ENCODE measurements at regions not wholly inside any gene's neighbourhood (a gene's known extent, or its start where the extent isn't known, plus 50 kb on each side); places are given as distances from the start of the nearest gene placed in this dataset.
"Not testable (repeated sequence)": the region's sequence is repeated elsewhere in the genome, so short reads cannot be mapped to it uniquely, and the experiment has no call there.

DNA sequence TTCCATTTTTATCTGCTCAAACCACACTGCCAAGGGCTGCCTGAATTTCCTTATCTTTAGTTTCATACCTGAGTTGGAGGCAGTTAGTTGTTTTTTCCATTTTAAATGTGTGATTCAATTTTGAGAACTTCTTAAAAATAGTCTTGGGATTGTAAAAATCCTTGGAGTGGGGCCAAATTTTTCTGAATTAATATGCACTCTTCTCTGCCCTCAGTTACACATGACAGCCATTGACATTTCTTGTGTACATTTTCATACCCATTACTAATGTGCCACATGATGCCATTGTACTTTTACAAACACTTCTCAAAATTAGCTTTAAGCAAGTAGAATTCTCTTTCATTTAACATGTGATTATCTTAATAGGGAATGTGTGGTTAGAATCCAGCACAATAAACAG, 141.7 kb downstream of the C3orf38 start:
- DNase-seq (ENCODE audit: low read depth in 2 of 2): no peak

DNA sequence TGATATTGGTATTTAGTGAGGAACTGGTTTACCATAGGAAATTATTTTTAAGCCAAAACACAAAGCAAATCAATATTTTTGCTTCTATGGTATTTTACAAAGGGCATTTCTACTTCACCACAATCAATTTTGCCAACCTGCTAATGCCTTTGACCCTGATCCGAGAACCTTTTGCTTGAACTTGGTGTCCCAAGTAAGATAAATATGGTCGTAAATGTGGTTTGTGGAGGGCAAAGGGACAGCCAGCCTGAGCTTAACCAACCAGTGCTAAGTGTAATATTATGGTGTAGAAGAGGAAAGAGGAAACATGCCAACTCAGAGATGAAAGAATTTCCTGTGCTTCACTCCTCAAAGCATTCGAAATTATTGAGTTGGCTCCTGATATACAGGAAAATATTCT, 148.4 kb downstream of the C3orf38 start:
- no peak for DNase-seq (ENCODE audit: low read depth in 2 of 2)

DNA sequence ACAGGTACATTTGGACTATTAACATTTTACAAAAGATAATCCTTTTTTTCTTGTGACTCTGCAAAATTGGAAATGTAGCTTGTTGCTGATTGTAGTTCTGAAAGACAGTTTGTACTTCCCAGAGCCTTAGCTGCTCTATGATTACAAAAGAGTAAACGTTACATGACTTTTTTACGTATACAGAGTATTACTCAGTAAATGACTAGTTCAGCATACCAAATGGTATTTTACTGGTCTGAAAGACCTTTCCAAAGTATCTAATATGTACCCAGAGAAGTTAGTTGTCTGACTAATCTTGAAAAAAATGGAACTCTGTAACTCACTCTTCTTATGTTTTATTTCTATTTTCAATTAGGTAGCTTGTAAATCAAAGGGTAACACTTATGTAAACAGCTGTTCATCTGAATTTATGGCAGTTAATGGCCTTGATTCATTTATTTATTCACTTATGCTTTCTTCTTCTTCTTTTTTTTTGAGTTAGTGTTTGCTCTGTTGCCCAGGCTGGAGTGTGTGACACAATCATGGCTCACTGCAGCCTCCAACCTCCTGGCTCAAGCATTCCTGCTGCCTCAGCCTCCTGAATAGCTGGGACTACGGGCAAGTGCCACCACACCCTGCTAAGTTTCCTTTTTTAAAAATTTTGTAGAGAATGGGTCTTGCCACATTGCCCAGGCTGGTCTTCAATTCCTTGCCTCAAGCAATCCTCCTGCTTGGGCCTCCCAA, 151.7 kb downstream of the C3orf38 start:
- DNase-seq (ENCODE audit: low read depth in 2 of 2): no peak

DNA sequence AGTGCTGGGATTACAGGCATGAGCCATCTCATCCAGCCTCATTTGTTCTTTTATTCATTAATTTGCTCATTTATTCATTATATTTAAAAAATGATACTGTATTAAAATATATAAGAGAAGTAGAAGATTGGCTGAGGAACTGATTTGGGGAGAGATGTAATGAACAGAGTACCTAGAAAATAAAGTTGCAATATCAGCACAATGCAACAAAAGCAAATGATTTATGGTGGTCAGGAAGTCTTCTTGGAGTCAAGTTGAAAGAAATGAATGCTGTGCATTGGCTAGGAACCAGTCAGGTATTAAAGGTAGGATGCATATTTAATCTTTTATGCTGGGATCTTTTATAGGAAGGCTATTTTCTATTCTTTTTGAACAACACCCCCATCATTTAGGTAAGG, 152.2 kb downstream of the C3orf38 start:
- no peak for DNase-seq (ENCODE audit: low read depth in 2 of 2)

DNA sequence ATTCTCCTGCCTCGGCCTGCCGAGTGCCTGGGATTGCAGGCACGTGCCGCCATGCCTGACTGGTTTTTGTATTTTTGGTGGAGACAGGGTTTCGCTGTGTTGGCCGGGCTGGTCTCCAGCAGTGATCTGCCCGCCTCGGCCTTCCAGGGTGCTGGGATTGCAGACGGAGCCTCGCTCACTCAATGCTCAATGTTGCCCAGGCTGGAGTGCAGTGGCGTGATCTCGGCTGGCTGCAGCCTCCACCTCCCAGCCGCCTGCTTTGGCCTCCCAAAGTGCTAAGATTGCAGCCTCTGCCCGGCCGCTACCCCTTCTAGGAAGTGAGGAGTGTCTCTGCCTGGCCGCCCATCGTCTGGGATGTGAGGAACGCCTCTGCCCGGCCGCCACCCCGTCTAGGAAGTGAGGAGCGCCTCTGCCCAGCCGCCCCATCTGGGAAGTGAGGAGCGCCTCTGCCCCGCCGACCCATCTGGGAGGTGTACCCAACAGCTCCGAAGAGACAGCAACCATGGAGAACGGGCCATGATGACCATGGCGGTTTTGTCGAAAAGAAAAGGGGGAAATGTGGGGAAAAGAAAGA, 153.7 kb downstream of the C3orf38 start:
- not testable (repeated sequence) for DNase-seq (ENCODE audit: low read depth in 2 of 2)

DNA sequence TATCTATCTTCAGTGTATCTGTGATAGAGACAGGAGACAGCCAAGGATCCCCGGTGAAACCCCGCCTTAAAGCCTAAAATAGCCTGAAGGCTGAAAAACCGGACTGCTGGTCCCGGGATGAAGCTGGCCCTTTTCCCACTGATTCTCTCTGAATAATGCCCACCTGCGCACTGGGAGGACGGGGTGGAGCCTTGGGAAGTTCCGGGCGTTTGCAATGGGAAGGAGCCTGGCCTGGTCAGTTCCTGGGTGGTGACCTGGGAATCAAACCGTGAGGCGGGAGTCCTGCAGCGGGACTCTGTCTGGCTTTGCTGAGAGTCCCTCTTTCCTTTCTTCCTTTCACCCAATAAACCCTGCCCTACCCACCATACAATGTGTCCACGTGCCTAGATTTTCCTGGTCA, 157.9 kb downstream of the C3orf38 start:
- DNase-seq (ENCODE audit: low read depth in 2 of 2): no peak

DNA sequence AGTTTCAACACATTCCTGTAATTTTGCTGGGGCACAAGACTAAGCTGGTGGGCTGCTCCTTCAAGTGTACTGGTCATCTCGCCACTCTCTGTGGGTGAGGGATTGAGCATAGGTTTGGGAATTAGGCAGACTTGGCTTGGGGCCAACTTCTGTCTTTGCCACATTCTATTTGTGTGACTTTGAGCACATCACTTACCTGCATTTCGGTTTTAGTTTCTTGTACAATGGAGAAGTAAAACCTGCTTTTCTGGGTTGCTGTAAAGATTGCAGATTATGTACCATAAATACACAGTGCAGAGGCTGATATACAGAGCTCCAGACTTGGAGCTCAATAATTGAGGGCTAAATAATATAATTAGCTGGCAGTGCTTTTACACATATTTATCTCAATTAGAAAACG, 162.1 kb downstream of the C3orf38 start:
- no peak for DNase-seq (ENCODE audit: low read depth in 2 of 2)

DNA sequence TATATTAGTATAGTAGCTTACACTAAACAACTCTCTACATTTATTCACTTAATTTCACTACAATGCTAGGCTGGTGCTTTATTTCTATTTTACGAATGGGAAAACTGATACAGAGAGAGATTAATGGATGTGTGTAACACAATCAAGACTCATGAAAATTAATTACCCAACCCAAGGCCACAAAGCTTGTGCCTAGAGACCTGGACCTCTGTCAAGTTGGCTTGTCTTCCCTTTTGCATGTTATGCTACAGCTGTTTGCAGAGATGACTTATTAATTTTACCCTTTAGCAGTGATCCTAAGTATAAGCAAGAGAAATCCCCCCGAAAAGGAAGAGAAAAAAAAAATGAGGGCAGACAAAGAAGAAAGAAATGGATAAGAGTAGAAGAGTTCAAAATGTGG, 162.5 kb downstream of the C3orf38 start:
- no peak for DNase-seq (ENCODE audit: low read depth in 2 of 2)

DNA sequence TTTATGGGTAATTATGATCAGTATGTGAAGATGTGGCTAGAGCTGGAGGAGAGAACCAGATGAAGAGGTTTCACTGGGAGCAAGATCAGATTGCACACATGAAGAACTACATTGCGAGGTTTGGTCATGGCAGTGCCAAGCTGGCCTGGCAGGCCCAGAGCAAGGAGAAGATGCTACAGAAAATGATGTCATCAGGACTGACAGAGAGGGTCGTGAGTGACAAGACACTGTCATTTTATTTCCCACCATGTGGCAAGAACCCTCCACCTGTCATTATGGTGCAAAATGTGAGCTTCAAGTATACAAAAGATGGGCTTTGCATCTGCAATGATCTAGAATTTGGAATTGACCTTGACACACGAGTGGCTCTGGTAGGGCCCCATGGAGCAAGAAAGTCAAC, 168.3 kb downstream of the C3orf38 start:
- DNase-seq (ENCODE audit: low read depth in 2 of 2): no peak

DNA sequence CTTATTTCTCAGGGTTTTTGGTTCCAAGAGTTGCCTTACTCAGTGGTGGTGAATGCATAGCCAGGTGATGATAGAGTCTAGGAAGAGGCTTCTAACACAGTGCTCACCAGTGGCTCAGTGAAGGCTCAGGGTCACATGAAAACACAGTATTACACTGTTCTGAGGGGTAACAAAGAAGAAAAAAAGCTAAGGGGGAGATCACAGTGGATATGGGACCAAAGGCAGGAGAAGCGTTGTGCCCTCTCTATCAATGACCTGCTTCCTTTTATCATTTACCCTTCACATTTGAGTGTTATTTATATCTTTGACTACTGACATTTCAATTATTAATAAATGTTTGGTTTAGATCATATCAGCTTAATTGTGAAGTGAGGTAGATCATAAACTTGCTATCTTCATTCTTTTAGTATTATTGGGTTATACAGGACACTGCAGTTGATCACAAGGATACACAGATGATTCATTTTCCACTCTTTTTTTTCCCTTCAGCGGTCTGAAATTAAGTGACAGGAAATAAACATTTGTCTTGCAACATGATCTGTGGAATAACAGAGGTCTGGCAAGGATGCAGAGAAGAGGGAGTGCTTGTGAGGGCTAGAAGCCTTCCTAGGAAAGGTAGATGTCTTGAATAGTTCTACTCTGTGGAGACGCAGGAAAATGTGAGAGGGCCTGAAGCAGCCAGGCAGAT, 171.7 kb downstream of the C3orf38 start:
- DNase-seq (ENCODE audit: low read depth in 2 of 2): no peak

DNA sequence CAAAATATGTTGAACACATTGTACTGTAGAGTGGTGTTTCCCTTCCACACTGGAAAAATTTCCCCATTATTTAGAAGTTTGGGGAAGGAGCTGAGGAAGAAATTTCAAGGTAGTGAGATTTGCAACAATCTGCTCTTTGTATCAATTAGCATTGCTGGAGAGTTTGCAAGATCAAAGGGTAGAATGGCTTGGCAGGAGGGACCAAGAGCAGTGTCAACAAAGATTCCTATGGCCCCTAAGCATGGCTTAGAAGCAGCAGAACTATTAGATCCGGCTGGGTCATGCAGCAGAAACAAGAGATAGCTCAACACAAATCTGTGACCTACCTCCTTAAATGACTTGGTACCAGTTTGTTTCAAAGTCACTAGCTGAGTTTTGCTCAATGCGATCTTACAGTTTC, 175.0 kb downstream of the C3orf38 start:
- DNase-seq (ENCODE audit: low read depth in 2 of 2): no peak

DNA sequence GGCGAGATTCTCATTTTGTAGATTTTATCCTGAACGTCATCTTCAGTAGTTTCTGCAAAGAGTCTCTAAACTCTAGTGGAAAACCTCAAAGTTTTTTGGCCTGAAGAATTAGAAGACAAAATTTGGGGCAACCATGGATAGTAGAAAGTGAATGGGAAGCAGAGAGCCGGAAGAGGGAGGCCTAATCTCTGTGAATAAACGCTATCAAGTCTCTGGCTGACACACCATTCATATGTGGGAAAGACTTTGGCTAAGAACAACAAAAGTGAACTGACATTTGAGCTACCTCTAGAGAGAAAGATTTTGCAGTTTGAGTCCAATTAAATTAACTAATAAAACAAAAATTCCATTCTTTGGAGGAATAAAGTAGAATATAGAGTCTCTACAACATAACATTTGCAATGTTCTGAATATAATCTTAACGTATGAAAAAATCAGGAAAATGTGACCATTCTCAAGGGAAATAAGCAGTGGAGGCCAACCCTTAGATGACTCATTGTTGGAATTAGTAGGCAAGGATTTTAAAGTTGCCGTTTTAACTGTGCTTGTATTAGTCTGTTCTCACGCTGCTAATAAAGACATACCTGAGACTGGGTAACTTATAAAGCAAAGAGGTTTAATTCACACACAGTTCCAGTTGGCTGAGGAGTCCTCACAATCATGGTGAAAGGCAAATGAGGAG, 184.6 kb downstream of the C3orf38 start:
- DNase-seq (ENCODE audit: low read depth in 2 of 2): no peak

DNA sequence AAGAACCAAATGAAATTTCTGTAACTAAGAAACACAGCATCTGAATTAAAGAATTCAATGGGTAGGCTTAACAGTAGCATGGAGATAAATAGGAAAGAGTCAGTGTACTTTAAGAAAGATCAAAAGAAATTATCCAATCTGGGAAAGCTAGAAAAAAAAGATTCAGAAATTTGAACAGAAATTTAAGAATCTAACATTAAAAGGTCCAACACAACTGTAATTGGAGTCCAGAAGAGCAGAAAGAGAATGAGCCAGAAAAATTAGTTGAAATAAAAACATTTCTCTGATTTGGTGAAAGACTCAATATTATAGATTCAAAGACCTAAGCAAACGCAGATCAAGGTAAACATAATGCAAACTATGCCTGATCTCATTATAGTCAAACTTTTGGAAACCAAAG, 187.1 kb downstream of the C3orf38 start:
- no peak for DNase-seq (ENCODE audit: low read depth in 2 of 2)

DNA sequence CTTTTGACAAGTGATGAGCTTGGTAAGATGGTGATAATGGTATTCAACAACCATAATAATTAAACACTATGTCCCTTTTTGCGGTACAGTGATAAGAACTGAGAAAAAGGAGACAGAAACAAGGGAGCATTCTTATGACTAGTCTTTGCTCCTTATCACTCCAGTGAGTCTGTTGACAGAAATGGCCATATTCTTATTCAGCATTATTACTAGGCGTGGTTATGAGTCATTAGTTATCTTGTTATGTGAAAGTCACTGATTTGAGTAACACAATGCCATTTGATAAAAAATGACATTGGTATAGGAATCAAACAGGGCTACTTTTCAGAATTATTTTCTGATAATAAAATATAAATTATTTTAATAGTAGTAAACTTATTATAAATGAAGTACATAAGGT, 193.5 kb downstream of the C3orf38 start:
- DNase-seq (ENCODE audit: low read depth in 2 of 2): no peak

DNA sequence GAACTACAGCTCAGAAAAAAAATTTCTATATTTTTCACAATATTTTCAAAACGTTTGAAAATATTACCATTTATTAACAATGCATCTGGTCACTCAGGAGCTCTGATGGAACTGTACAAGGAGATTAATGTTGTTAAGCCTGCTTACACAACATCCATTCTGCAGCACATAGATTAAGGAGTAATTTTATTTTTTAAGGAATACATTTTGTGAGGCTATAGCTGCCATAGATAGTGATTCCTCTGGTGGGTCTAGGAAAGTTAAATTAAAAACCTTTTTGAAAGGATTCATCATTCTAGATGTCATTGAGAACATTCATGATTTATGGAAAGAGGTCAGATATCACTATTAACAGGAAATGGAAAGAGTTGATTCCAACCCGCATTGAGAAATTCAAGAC, 196.9 kb downstream of the C3orf38 start:
- DNase-seq (ENCODE audit: low read depth in 2 of 2): no peak

DNA sequence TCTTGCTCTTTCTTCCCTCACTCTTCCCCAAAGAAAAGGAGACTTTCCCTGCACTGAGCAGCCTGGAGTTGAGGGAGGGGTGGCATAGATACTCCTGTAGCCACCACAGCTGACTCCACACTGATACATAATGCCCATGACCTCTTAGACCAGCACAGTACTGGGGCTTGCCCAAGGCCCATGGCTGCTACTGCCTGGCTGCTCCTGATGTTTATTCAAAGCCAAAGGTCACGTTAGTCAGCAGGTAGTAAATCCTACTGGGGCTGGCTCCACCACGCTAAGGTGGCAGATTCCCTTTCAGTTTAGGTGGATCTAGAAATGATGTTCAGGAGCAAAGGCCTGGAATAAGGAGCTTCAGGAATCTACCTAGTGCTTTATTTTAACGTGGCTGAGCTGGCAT, 212.7 kb downstream of the C3orf38 start:
- no peak for DNase-seq (ENCODE audit: low read depth in 2 of 2)

DNA sequence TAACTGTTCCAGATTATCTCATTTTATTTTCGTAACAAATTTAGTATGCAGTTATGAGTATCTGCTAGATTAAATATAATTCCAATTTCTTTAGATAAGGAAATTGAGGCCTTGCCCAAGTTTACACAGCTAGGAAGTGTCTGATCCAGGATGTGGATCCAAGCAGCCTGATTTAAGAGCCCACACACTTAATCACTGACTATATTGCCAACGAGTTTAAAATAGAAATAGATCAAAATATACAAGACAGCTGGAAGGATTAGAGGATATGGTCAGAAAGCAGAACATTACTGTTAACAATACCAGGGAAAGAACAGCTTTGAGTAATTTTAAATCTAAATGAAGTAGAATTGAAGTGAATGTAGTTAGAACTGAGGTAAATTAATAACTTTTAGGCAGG, 215.2 kb downstream of the C3orf38 start:
- DNase-seq (ENCODE audit: low read depth in 2 of 2): no peak

DNA sequence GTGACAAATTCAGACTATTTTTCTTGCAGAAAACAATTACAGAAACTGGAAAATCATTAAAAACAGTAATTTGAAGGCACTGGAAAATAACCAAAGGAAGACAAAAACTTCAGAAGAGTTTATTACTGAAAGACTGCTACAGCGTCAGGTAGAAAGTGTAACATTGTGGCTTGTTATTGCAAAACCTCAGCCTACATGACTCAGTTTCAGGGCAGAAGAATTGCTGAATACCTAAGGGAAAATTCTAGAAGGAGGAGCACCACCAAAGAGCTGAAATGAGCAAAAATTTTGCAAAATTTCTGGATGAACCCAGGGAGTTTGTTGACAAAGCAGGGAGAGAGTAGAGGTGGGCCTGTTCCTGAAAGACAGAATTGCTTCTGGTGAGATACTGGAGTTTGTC, 219.6 kb downstream of the C3orf38 start:
- no peak for DNase-seq (ENCODE audit: low read depth in 2 of 2)

DNA sequence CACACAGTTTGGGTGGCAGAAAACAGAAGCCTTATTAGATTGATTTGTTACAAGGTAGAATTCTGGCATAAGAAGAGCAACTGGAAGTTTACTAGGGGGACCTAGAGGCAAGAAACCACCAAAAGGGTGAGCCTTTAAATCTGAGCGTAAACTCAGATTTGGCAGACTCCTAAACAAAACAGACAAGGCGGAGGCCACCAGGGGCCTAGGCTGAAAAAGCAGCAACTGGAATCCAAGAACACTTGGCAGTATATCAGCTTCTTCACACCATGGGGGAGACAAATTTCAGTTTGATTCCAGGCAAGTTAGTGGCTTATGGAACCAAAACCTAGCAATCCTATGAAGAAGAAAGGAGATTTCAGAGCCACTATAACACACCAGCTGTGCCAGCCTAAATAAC, 220.0 kb downstream of the C3orf38 start:
- DNase-seq (ENCODE audit: low read depth in 2 of 2): no peak

DNA sequence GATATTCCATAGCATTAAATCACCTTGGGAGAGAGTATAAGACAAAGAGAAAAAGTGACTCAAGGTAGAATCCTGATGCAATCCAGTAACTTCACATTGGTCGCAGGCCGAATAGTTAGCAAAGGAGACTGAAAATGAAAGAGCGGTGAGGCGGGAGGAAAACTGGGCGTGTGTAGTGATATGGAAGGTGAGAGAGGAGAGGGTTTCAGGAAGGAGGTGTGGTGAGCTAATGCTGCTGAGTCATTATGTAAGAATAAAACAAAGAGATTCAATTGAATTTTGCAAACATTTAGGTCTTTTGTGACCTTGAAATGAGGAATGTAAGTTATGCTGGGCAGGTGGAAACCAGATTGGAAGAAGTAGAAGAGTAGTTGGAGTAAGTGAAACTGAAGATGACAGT, 235.3 kb downstream of the C3orf38 start:
- DNase-seq (ENCODE audit: low read depth in 2 of 2): no peak

DNA sequence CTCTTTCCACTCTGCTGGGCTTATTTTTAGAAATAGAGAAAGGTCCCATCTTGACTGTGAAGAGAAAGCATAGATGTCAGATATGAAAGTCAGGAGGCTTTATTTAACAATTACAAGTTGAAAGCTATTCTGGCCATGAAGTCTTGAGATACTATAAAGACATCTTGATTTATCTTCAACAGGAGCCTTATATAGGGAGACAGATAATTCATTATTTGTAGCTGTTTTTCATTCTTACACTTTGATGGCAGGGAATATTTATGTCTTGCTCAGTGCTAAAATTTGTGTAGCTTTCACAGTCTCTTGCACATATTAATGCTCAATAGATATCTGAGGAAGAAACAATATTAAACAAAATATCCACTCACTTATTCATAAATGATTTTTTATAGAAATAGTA, 248.8 kb downstream of the C3orf38 start:
- no peak for DNase-seq (ENCODE audit: low read depth in 2 of 2)

DNA sequence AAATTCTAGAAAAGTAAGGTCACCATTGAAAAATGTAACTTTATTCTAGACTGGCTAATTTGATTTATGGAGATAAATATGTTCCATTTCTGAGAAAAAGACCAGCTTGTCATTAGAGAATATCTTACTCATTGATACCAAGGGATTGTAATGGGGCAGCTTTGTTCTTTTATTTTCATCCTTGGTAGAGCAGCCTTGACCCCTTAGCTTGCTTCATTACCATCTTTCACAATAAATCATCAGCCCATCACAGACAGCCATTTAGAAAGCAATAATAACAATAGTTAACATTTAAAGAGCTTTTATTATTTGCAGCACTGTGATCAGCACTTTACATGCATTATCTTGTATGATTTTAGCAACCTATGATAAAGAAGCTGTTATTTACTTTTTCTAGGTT, 253.6 kb downstream of the C3orf38 start:
- DNase-seq (ENCODE audit: low read depth in 2 of 2): no peak

DNA sequence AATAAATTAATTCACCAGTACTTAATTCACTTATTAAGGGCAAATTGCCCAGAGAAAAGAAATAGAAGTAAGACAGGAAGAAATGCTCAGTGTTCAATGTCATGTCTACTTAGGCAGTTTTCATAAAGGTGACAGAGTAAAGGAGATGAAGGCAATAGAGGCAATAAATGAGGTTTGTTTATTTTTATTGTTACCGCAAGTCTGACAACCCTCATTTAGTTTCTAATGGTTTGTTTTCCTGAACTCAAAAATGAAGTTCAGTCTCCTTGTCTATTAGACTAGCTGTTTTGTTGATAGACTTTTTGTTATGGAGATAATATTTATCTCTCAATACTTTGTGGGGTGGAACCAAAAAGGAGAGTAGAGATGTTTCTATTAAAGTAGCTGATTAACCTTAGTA, 258.3 kb downstream of the C3orf38 start:
- DNase-seq (ENCODE audit: low read depth in 2 of 2): no peak

All from fibroblast of skin of left biceps (primary cell).